ENCODE measurements at regions not wholly inside any gene's neighbourhood (a gene's known extent, or its start where the extent isn't known, plus 50 kb on each side); places are given as distances from the start of the nearest gene placed in this dataset.

DNA sequence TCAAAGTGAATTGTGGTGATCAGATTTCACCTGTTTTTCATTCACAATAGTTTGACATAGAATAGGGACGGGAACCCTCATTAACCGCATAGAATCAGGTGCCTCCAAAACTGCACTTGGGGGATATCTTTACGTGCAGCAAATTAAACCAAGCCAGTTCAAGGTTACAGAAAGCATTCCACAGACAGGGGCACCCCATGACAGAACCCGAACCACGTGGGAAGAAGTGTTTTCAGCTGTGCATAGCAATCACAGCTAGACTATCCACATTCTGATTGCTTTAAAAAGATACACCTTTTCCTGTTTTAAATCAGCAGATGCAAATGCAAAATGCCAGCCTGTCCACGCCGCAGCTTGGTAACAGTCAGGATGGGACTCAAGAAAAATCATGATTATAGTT lies 205.8 kb downstream of the ANAPC1 start:
- H3K4me1 ChIP-seq (ENCODE audit: control insufficient read depth, extremely low read depth, insufficient read depth, low read length), result peaks cover 5% of the 10 kb centered on the region
- no peak overlapping the region for H2AFZ ChIP-seq (ENCODE audit: low read length)
- no peaks in the 10 kb centered on the region for H3K27me3 ChIP-seq (ENCODE audit: control insufficient read depth, insufficient read depth, low read length)
- no peak overlapping the region for H3K4me3 ChIP-seq (replicated peaks in 1 of 4; ENCODE audit: control extremely low read depth in 1 of 4, insufficient read depth in 1 of 4, low read depth in 3 of 4, low read length in 4 of 4)
- H3K9ac ChIP-seq (ENCODE audit: insufficient read depth, low read length), result no peak overlapping the region
- no peak for DNase-seq (ENCODE audit: low read depth in 2 of 2)
- no peaks in the 10 kb centered on the region for H3K9me3 ChIP-seq (ENCODE audit: control insufficient read depth, insufficient read depth, low read depth, low read length)
- H3K27ac ChIP-seq (ENCODE audit: insufficient read depth, low read length), result no peak overlapping the region
- H3K36me3 ChIP-seq (ENCODE audit: control insufficient read depth, insufficient read depth, low read length), result no peaks in the 10 kb centered on the region
- TF ChIP-seq, protein P1, sequence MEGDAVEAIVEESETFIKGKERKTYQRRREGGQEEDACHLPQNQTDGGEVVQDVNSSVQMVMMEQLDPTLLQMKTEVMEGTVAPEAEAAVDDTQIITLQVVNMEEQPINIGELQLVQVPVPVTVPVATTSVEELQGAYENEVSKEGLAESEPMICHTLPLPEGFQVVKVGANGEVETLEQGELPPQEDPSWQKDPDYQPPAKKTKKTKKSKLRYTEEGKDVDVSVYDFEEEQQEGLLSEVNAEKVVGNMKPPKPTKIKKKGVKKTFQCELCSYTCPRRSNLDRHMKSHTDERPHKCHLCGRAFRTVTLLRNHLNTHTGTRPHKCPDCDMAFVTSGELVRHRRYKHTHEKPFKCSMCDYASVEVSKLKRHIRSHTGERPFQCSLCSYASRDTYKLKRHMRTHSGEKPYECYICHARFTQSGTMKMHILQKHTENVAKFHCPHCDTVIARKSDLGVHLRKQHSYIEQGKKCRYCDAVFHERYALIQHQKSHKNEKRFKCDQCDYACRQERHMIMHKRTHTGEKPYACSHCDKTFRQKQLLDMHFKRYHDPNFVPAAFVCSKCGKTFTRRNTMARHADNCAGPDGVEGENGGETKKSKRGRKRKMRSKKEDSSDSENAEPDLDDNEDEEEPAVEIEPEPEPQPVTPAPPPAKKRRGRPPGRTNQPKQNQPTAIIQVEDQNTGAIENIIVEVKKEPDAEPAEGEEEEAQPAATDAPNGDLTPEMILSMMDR (conservative IDR thresholded peaks at IDR 0.05 in 1 of 2, IDR thresholded peaks at IDR 0.05 in 1 of 2; ENCODE audit: low read depth in 1 of 2, low read length in 2 of 2), result no peak
- no peak for TF ChIP-seq EZH2 (IDR thresholded peaks at IDR 0.05; ENCODE audit: low read length, missing control alignments)
- no peaks in the 10 kb centered on the region for H4K20me1 ChIP-seq (ENCODE audit: control insufficient read depth, extremely low read depth, insufficient read depth, low read length)
- H3K79me2 ChIP-seq (ENCODE audit: control insufficient read depth, insufficient read depth, low read length), result no peaks in the 10 kb centered on the region
- H3K4me2 ChIP-seq (ENCODE audit: extremely low read depth, insufficient read depth, low read length), result no peak overlapping the region

DNA sequence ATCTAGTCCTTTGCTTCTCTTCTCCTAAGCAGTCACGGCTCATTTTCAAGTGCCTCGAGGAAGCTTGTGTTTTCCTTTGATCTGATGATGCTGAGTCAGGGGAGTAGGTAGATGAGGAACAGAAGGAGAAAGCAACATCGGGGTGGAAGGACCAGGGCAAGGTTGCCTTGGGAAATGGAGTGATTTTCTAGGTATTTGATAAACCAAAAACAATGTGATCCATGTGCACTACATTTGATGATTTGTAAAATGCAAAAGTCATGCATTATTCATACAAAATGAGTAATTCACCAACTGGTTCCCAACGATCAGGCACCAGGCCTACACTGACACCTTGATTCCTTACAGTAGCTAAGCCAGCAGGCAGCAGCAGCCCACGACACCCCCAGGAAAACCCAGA lies 205.3 kb downstream of the ANAPC1 start:
- DNase-seq (ENCODE audit: low read depth in 2 of 2), result peak in 1 of 2 donors; percentile 62
- no peaks in the 10 kb centered on the region for H3K9me3 ChIP-seq (ENCODE audit: control insufficient read depth, insufficient read depth, low read depth, low read length)
- no peak overlapping the region for H3K4me2 ChIP-seq (ENCODE audit: extremely low read depth, insufficient read depth, low read length)
- H3K27ac ChIP-seq (ENCODE audit: insufficient read depth, low read length), result no peak overlapping the region
- no peak overlapping the region for H3K4me3 ChIP-seq (replicated peaks in 1 of 4; ENCODE audit: control extremely low read depth in 1 of 4, insufficient read depth in 1 of 4, low read depth in 3 of 4, low read length in 4 of 4)
- TF ChIP-seq, protein P1 (conservative IDR thresholded peaks at IDR 0.05 in 1 of 2, IDR thresholded peaks at IDR 0.05 in 1 of 2; ENCODE audit: low read depth in 1 of 2, low read length in 2 of 2), result no peak
- no peak for TF ChIP-seq EZH2 (IDR thresholded peaks at IDR 0.05; ENCODE audit: low read length, missing control alignments)
- no peaks in the 10 kb centered on the region for H3K27me3 ChIP-seq (ENCODE audit: control insufficient read depth, insufficient read depth, low read length)
- H2AFZ ChIP-seq (ENCODE audit: low read length), result no peak overlapping the region
- no peaks in the 10 kb centered on the region for H4K20me1 ChIP-seq (ENCODE audit: control insufficient read depth, extremely low read depth, insufficient read depth, low read length)
- H3K9ac ChIP-seq (ENCODE audit: insufficient read depth, low read length), result no peak overlapping the region
- H3K36me3 ChIP-seq (ENCODE audit: control insufficient read depth, insufficient read depth, low read length), result no peaks in the 10 kb centered on the region
- H3K4me1 ChIP-seq (ENCODE audit: control insufficient read depth, extremely low read depth, insufficient read depth, low read length), result peaks cover 5% of the 10 kb centered on the region
- H3K79me2 ChIP-seq (ENCODE audit: control insufficient read depth, insufficient read depth, low read length), result no peaks in the 10 kb centered on the region

DNA sequence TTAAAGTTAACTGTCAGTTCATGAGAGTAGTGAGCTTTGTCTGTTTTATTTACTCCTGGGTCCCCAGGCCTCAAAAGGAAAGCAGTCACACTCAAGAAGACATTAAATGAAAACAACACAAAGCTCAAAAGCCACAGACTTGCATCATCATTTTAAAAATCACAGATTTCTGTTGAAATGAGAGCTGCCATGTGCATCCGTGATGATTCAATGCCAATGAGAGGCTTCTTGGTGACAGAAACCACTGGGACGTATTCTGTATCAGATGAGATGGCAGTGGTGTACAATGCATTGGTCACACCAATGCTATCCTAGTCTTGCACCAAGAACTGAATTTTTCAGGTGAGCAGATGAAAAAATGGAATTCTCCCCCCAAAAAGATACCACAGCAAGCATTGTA lies 204.8 kb downstream of the ANAPC1 start:
- Histone ChIP-seq H3K36me3 (ENCODE audit: control insufficient read depth, insufficient read depth, low read length) (no peaks in the 10 kb centered on the region), H3K4me2 (ENCODE audit: extremely low read depth, insufficient read depth, low read length) (no peak overlapping the region), H3K27me3 (ENCODE audit: control insufficient read depth, insufficient read depth, low read length) (no peaks in the 10 kb centered on the region), H3K9ac (ENCODE audit: insufficient read depth, low read length) (no peak overlapping the region), H2AFZ (ENCODE audit: low read length) (no peak overlapping the region), H3K9me3 (ENCODE audit: control insufficient read depth, insufficient read depth, low read depth, low read length) (no peaks in the 10 kb centered on the region), H3K4me1 (ENCODE audit: control insufficient read depth, extremely low read depth, insufficient read depth, low read length) (peaks cover 5% of the 10 kb centered on the region), H3K4me3 (replicated peaks in 1 of 4; ENCODE audit: control extremely low read depth in 1 of 4, insufficient read depth in 1 of 4, low read depth in 3 of 4, low read length in 4 of 4) (no peak overlapping the region), H3K79me2 (ENCODE audit: control insufficient read depth, insufficient read depth, low read length) (no peaks in the 10 kb centered on the region), H3K27ac (ENCODE audit: insufficient read depth, low read length) (no peak overlapping the region), H4K20me1 (ENCODE audit: control insufficient read depth, extremely low read depth, insufficient read depth, low read length) (no peaks in the 10 kb centered on the region)
- TF ChIP-seq, protein P1 (conservative IDR thresholded peaks at IDR 0.05 in 1 of 2, IDR thresholded peaks at IDR 0.05 in 1 of 2; ENCODE audit: low read depth in 1 of 2, low read length in 2 of 2), result no peak
- no peak for TF ChIP-seq EZH2 (IDR thresholded peaks at IDR 0.05; ENCODE audit: low read length, missing control alignments)
- peak in 1 of 2 donors; percentile 44 for DNase-seq (ENCODE audit: low read depth in 2 of 2)
